Common myeloid progenitor, CD34-positive (primary cell): ENCODE measurements at regions not wholly inside any gene's neighbourhood (a gene's known extent, or its start where the extent isn't known, plus 50 kb on each side); places are given as distances from the start of the nearest gene placed in this dataset.

Experiments
- CTCF ChIA-PET: fragments of 350-600 bp; sonication (Branson Sonifier 250); formaldehyde crosslinking; loops from one replicate; lab custom pipeline; 2021; ENCODE audit warnings: antibody characterized with exemption; lab: Charles Lee
- POLR2A ChIA-PET: fragments of 350-600 bp; sonication (Branson Sonifier 250); formaldehyde crosslinking; loops from one replicate; lab custom pipeline; 2021; ENCODE audit warnings: antibody characterized with exemption; lab: Charles Lee
- DNase-seq, 3 donors: peaks; one replicate each; pipeline versions ENCODE4 v3.0.0 to v3.0.0-alpha.2; 2013
- H3K27ac ChIP-seq, 2 experiments: 1 replicate in 1 of 2; 2 replicates in 1 of 2; pipeline ENCODE4 v1.7.0; 2013; ENCODE audit warnings: inconsistent platforms in 2 of 2, low read length in 2 of 2, mild to moderate bottlenecking in 2 of 2, low read depth in 1 of 2, moderate library complexity in 1 of 2; ENCODE audit not compliant: severe bottlenecking in 2 of 2, insufficient read depth in 1 of 2, poor library complexity in 1 of 2
- H3K27me3 ChIP-seq, 5 experiments: replicated peaks in 2 of 5; 1 replicate in 3 of 5; 2 replicates in 2 of 5; pipeline versions ENCODE4 v1.6.1 to v1.7.0; 2013; ENCODE audit warnings: low read length in 4 of 5, mild to moderate bottlenecking in 2 of 5, moderate library complexity in 2 of 5, inconsistent platforms in 1 of 5; ENCODE audit not compliant: insufficient read depth in 5 of 5, control insufficient read depth in 4 of 5
- H3K36me3 ChIP-seq, 4 experiments: 1 replicate in 2 of 4; 2 replicates in 2 of 4; pipeline versions ENCODE4 v1.6.1 to v1.7.0; 2013; ENCODE audit warnings: low read length in 3 of 4, control low read depth in 1 of 4, mild to moderate bottlenecking in 1 of 4; ENCODE audit not compliant: control insufficient read depth in 4 of 4, insufficient read depth in 4 of 4
- H3K4me1 ChIP-seq, 4 experiments: 1 replicate in 3 of 4; 2 replicates in 1 of 4; pipeline versions ENCODE4 v1.6.1 to v1.7.1; 2013; ENCODE audit warnings: low read length in 3 of 4, mild to moderate bottlenecking in 3 of 4, control low read depth in 1 of 4, inconsistent platforms in 1 of 4, moderate library complexity in 1 of 4; ENCODE audit not compliant: control insufficient read depth in 4 of 4, insufficient read depth in 4 of 4; ENCODE audit errors: control extremely low read depth in 1 of 4
- H3K4me3 ChIP-seq, 7 experiments: 1 replicate in 4 of 7; 2 replicates in 3 of 7; pipeline versions ENCODE4 v1.5.1 to v1.7.0; 2013; ENCODE audit warnings: mild to moderate bottlenecking in 7 of 7, low read length in 6 of 7, moderate library complexity in 6 of 7, inconsistent platforms in 2 of 7, low read depth in 2 of 7, control low read depth in 1 of 7; ENCODE audit not compliant: insufficient read depth in 4 of 7, control insufficient read depth in 1 of 7; ENCODE audit errors: extremely low read depth in 1 of 7
- H3K9me3 ChIP-seq, 5 experiments: 1 replicate in 4 of 5; 2 replicates in 1 of 5; pipeline versions ENCODE4 v1.6.1 to v1.7.1; 2013; ENCODE audit warnings: low read length in 4 of 5, mild to moderate bottlenecking in 2 of 5, inconsistent platforms in 1 of 5, low read depth in 1 of 5, moderate library complexity in 1 of 5; ENCODE audit not compliant: control insufficient read depth in 4 of 5, insufficient read depth in 2 of 5; ENCODE audit errors: control extremely low read depth in 1 of 5
- WGBS: methylation state at CpG from one replicate; pipeline ENCODE4 v1.1.5; 2013; ENCODE audit not compliant: insufficient coverage; 5-methylcytosine and 5-hydroxymethylcytosine counted together

DNA sequence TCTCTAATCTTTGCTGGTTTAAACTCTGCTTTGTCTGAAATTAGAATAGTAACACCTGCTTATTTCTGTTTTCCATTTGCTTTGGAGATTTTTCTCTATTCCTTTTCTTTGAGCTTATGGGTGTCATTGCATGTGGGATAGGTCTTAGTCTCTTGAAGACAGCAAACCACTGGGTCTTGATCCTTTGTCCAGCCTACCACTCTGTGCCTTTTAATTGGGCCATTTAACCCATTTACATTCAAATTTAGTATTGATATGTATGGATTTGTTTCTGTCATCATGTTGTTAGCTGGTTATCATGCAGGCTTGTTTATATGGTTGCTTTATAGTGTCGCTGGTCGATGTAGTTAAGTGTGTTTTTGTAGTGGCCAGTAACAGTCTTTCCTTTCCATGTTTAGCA, 914.7 kb downstream of the MAT2B start:
- no peaks in the 10 kb centered on the region for H3K4me1 ChIP-seq
- H3K36me3 ChIP-seq, result no peaks in the 10 kb centered on the region
- no peaks in the 10 kb centered on the region for H3K27me3 ChIP-seq
- peaks cover 1 to 15% (median 9%) of the 10 kb centered on the region in 5 experiments for H3K9me3 ChIP-seq
- ChIA-PET POLR2A (no interaction called here), CTCF (no interaction called here)
- H3K27ac ChIP-seq, result no peak overlapping the region
- WGBS, result 100% methylated on average over 2 of the region's 2 CpGs
- no peak overlapping the region for H3K4me3 ChIP-seq
- no peak for DNase-seq

DNA sequence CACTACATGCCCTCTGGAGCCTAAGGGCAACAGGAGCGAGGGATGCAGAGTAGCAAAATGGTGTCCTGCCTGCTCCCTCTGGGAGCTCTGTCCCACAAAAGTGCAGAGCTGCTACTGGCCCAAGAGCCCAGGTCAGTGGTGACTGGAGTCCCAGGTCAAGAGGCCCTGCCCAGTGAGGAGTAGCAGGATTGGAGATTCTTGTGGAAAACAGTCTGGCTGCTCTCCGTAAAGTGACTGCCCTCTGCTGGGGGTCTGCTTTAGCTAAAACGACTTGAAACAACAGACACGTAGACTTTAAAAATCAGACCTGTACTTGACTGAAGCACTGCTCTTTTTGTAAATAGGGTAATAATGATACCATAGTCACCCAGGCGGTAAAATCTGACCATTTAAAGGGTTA, 917.0 kb downstream of the MAT2B start:
- Histone ChIP-seq H3K4me1 (no peaks in the 10 kb centered on the region), H3K27ac (no peak overlapping the region), H3K9me3 (peaks cover 0 to 15% (median 9%) of the 10 kb centered on the region in 5 experiments), H3K36me3 (no peaks in the 10 kb centered on the region), H3K4me3 (no peak overlapping the region), H3K27me3 (no peaks in the 10 kb centered on the region)
- ChIA-PET CTCF (no interaction called here), POLR2A (no interaction called here)
- DNase-seq, result no peak
- WGBS, result 95% methylated on average over 4 of the region's 5 CpGs

DNA sequence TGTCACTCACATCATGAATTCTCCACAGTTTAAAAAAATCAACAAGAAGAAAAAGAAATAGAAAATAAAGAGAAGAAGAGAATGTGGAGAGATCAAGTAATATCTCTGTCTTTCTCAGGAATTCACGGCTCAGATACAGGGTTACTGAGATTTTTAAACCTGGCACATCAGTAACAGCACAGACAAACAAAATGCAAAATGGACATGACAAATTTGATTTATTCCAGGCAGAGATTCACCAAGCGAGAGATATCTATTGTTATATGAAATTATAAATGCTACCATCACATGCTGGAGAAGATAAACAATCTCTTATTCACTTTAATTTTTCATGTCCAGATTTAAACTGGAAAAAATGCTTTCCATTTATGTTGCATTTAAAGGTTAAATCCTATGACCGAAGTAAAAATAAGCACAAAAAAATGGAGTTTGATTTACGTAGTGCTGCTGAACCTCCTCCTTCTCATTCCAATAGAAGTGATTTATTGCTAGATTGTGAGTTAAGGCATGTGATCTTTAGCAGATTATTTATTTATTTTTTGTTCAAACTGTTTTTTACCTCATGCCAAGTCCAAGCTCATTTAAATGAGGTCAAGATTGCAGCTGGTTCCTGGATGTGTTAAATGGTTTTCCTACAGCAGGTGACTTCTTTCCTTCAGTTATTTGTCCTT, 926.4 kb downstream of the MAT2B start:
- no peaks in the 10 kb centered on the region for H3K36me3 ChIP-seq
- H3K4me1 ChIP-seq, result no peaks in the 10 kb centered on the region
- ChIA-PET POLR2A (no interaction called here), CTCF (no interaction called here)
- DNase-seq, result no peak
- no peaks in the 10 kb centered on the region for H3K27me3 ChIP-seq
- no peak overlapping the region for H3K4me3 ChIP-seq
- no CpG with 5 or more reads among the region's 4 CpGs for WGBS
- no peak overlapping the region for H3K27ac ChIP-seq
- H3K9me3 ChIP-seq, result peaks cover 0 to 2% (median 0%) of the 10 kb centered on the region in 5 experiments

DNA sequence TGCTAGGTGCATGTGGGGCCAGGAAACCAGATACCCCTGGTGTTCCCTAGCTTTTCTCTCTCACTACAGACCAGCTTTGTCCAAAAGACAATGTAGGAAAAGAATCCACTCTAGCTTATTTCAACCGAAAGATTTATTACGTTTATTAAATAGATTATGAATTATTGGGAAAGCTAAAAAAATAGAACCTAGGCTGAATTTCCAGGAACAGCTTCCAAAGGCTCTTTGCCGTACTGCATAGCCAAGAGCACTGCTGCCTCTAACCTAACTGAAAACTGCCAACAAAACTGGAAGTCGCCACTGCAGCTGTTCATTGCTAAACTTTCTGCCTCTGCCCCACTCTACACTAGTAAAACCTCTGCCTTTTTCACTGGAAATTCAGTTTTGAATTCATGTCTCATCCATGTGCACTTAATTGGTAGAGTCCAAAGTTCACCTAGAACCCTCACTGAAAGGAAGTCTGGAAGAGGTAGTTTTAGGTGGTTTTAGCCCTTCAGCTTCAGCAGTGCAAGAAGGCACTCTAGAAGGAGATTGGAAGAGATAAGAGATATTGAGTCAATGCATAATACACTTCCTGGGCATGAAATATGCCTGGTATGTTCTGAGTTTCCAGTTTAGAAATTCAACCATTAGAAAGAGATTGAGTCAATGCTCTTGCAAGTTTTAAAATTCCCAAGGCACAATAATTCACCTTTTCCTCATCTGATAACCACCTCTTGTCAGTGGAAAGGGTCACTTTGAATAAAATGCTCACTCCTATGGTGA, 927.9 kb downstream of the MAT2B start:
- no peak overlapping the region for H3K4me3 ChIP-seq
- ChIA-PET POLR2A (no interaction called here), CTCF (no interaction called here)
- no peaks in the 10 kb centered on the region for H3K36me3 ChIP-seq
- no peaks in the 10 kb centered on the region for H3K4me1 ChIP-seq
- H3K27ac ChIP-seq, result no peak overlapping the region
- no peaks in the 10 kb centered on the region for H3K27me3 ChIP-seq
- WGBS, result 93% methylated on average over 2 of the region's 4 CpGs
- no peak for DNase-seq
- peaks cover 0 to 2% (median 0%) of the 10 kb centered on the region in 5 experiments for H3K9me3 ChIP-seq

DNA sequence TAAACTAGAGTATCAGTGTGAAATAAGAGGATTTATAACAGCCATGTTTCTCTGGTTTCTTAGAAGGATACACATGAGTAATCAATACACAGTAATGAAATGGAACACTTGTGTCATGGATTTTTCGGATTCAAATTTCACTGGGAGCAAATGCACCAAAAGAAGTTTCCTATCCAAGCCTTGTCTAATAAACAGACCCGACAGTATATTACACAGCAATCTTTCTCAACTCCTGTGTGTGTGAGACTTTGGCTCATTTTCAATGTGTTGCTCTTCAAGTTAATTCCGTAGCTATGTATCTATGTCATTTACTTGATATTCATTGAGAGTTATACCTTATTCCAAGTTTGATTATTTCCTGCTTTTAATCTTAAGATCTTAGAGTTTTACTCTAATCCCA, 930.2 kb downstream of the MAT2B start:
- no CpG with 5 or more reads among the region's 3 CpGs for WGBS
- H3K36me3 ChIP-seq, result no peaks in the 10 kb centered on the region

DNA sequence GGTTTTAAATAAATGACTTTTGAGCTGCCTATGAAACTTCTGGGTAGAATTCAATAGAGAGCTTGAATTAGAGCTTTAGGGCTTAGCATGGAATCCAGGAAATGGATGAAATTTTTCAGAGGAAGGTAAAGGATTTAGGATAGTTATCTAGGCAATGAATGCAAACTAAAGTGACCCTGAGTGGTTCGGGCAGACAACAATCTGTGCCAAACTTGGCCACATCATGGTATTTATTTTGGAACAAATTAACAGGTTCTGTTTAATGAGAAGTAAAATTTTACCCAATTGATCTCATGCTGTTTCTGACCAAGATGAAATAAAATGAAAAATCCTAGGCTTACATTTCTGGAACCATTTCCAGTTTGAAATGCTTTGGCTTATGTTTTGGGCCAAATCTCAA, 934.4 kb downstream of the MAT2B start:
- CTCF ChIA-PET, result no interaction called here
- Histone ChIP-seq H3K9me3 (no peaks in the 10 kb centered on the region), H3K4me3 (no peak overlapping the region), H3K36me3 (no peaks in the 10 kb centered on the region), H3K27ac (no peak overlapping the region), H3K27me3 (no peaks in the 10 kb centered on the region), H3K4me1 (no peaks in the 10 kb centered on the region)
- POLR2A ChIA-PET, result no interaction called here
- no CpG with 5 or more reads among the region's 1 CpG for WGBS
- DNase-seq, result no peak

More for the DNA sequence above, 930.2 kb downstream of the MAT2B start:
- Histone ChIP-seq H3K4me1 (no peaks in the 10 kb centered on the region), H3K27me3 (no peaks in the 10 kb centered on the region), H3K27ac (no peak overlapping the region), H3K9me3 (peaks cover 0 to 2% (median 0%) of the 10 kb centered on the region in 5 experiments), H3K4me3 (no peak overlapping the region)
- ChIA-PET POLR2A (no interaction called here), CTCF (no interaction called here)
- DNase-seq, result no peak

DNA sequence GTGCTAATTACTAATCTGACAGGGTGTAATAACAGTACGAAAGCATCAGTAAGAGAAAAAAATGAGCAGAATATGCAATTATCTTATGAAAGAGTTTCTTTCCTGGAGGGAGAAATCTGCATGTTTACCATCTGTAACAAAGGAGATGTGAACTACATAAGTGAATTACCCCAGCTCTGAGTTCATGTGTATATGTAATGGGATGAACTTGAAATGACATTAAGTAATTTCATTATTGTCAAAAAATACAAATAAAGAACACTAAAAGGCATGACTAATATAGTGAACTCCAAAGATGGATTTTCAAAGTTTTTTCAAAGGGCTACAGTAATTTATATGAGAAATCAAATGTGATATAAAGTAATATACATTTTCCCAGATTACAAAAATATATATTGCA, 944.0 kb downstream of the MAT2B start:
- Histone ChIP-seq H3K4me3 (no peak overlapping the region), H3K9me3 (no peaks in the 10 kb centered on the region), H3K36me3 (no peaks in the 10 kb centered on the region), H3K27ac (no peak overlapping the region), H3K4me1 (no peaks in the 10 kb centered on the region), H3K27me3 (no peaks in the 10 kb centered on the region)
- no CpG with 5 or more reads among the region's 1 CpG for WGBS
- DNase-seq, result no peak
- ChIA-PET POLR2A (no interaction called here), CTCF (no interaction called here)
